HG03103 (cell line): ENCODE measurements at regions not wholly inside any gene's neighbourhood (a gene's known extent, or its start where the extent isn't known, plus 50 kb on each side); places are given as distances from the start of the nearest gene placed in this dataset.

Experiments used
- ATAC-seq: cut with Tn5 transposase; IDR thresholded peaks from one replicate; pipeline ENCODE4 v1.9.1; 2021; ENCODE audit warnings: low read depth; ENCODE audit not compliant: unreplicated experiment

- ATAC-seq: no peak
Observed at GRCh38 chr7:110568932-110569331, 522.0 kb upstream of the LRRN3 start.

GRCh38 chr7:110569486-110570205, 521.3 kb upstream of the LRRN3 start:
- ATAC-seq: no peak

- ATAC-seq: no peak
Observed at GRCh38 chr7:110573862-110574528, 516.9 kb upstream of the LRRN3 start.

- ATAC-seq: no peak
Observed at GRCh38 chr7:110587294-110587693, 503.6 kb upstream of the LRRN3 start.

DNA sequence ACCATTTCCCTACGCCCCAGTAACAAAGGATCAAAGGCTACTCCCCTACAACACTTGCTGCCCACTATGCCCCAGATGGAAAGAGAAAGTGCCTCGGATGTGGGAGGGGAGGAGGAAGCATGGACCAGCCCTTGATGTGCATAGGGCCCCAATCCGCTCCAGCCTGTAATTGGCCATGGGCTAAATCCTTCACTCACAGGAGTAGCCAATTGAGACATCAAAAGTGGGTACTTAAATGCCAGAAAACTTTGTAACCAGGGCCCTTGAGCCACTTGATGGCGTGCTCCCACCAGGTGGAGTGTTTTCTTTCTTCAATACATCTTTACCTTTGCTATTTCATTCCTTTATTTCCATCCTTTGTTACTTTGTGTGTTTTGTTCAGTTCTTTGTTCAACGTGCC, 500.5 kb upstream of the LRRN3 start:
- no peak for ATAC-seq

DNA sequence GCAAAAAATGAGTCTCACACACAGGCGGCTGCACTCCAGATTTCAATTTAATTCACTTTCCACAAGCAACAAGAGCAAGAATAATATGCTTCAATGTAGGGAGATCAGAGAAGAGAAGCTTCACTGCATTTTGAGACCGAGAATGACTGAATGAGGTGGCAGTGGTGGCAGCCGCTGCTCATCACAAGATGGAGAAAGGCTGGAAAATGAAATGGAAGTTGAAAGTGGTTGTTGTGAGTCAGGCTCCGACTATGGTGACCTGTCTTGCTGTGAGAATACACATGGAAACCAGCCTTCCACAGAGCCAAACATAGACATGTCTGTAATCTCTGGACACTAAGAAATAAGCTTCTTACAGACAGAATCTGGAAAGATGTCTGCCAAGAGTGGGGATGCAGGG, 499.6 kb upstream of the LRRN3 start:
- ATAC-seq: no peak

DNA sequence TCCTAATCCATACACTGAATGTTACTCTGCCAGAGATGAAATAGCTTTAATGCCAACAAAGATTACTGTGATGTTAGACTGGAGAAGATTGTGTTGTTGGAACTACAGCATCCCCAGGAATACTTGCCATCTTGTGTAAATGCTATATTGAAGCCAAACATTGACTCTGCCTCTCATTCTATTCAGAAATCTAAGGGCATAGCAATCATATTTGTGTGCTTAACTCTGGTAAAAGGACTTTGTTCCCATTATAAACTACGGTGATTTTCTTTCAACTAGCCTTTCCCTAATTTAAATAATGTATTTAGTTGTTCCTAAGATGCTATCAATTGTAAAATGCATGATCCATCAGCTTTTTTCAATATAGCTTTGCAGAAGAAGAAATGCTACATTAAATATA, 498.4 kb upstream of the LRRN3 start:
- ATAC-seq: no peak

DNA sequence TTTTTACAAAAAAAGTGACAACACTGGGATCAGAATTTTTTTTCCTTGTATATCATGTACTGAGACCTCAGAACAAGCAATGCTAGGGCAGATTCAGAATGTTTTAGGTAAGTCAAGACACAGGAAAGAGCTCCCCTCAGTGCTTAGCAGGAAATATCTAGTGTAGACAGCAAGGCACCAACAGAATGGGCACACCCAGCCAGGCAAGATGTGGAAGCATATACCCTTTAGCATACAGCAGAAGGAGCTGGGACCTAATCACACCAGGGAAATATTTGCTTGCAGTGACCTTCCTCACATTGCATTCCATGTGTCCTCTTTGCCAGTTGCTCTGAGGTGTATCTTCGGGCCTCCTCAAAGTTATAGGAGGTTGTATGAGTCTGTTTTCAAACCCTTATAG, 497.6 kb upstream of the LRRN3 start:
- ATAC-seq: no peak

GRCh38 chr7:110595694-110596093, 495.2 kb upstream of the LRRN3 start:
- no peak for ATAC-seq

DNA sequence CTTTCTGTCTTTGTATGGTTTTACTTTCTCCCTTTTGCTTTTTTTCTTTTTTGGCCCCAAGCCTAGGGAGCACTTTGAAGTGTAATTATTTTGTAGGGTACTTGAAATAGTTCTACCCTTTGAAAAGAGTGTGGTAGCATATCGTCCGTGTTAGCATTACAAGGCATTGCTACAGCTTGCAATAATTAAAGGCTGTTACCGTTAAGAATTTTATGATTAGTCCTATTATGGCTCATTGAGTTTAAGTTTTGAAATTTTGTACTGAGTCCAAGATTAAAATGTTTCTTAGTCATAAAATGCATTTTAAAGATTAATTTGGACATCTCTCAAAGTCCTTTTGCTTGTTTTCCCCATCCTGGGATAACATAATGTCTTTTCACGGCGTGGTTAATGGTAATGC, 490.0 kb upstream of the LRRN3 start:
- no peak for ATAC-seq

GRCh38 chr7:110601710-110602109, 489.2 kb upstream of the LRRN3 start:
- no peak for ATAC-seq

DNA sequence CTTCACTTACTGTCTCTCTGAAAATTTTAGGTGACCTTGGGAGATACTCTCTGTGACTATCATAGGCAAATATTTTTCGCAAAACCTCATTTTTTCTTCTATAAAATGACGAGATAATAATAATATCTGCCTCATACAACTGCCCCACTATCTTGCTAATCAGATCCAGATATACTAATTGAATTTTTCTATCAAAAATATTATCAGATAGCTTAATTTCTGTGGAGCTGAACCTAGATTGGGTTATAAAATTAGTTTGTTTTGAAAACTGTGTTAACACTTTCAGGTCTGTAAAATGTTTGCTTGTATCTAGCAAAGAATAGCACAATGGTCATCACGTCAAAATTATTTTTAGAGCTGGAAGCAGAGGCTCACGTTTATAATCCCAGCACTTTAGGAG, 486.7 kb upstream of the LRRN3 start:
- ATAC-seq: no peak

DNA sequence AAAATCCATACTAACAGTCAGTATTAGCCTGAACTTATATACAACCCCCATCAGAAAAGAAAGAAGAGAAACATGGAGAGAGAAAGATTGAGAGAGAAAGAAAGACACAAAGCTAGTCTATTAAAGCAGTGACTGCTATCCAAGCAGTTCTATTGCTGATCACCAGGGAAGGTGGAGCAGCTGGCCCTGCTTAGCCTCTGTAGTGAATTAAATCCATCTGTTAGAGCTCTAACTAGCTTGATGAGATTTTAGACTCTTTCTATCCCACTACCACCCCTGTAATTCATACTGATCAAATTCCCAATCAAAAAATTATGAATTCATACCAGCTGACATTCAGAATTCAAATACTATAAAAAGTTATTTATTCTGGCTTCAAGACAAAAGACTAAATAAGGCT, 486.0 kb upstream of the LRRN3 start:
- no peak for ATAC-seq

GRCh38 chr7:110607050-110607857, 483.7 kb upstream of the LRRN3 start:
- no peak for ATAC-seq

- ATAC-seq: no peak
Observed at GRCh38 chr7:110609336-110609735, 481.6 kb upstream of the LRRN3 start.

DNA sequence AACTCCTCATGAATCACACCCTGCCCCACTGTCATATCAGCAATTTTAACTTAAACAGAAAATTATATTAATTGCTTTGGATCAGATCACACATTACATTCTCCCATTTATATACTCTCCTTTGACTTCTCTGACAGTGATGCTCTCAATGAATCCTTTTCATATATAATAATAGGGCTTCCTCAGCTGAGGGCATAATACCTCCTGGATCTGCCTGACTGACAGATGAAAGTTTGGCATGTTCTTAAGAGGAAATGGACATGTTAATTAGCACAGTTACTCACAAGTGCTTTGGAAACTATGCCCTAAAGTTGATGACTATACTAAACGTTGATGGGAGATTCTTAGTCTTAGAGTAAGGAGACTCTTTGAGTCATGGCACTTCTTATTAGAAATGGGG, 478.2 kb upstream of the LRRN3 start:
- ATAC-seq: no peak
